Activated CD4-positive, alpha-beta T cell treated with anti-CD3 and anti-CD28 coated beads, Interleukin-2, amount 50 U/mL, for 1 hour (primary cell): ENCODE measurements at regions not wholly inside any gene's neighbourhood (a gene's known extent, or its start where the extent isn't known, plus 50 kb on each side); places are given as distances from the start of the nearest gene placed in this dataset.
"Not testable (repeated sequence)": the region's sequence is repeated elsewhere in the genome, so short reads cannot be mapped to it uniquely, and the experiment has no call there.

Source experiments
- DNase-seq: peaks from one replicate; pipeline ENCODE4 v3.0.0-alpha.2; 2020

- no peak for DNase-seq
Observed at GRCh38 chr2:34787341-34787740, 1188.2 kb upstream of the FAM98A start.

GRCh38 chr2:34785206-34785785 is 1186.2 kb upstream of the FAM98A start:
- DNase-seq, result no peak

- no peak for DNase-seq
Observed at GRCh38 chr2:34784701-34785100, 1185.6 kb upstream of the FAM98A start.

- DNase-seq, result not testable (repeated sequence)
Observed at GRCh38 chr2:34750742-34751141, 1151.6 kb upstream of the FAM98A start.

- DNase-seq, result no peak
Observed at GRCh38 chr2:34747643-34748042, 1148.5 kb upstream of the FAM98A start.

GRCh38 chr2:34738691-34739090 is 1139.6 kb upstream of the FAM98A start:
- no peak for DNase-seq

- no peak for DNase-seq
Observed at GRCh38 chr2:34737146-34737545, 1138.0 kb upstream of the FAM98A start.

GRCh38 chr2:34736482-34736881 is 1137.4 kb upstream of the FAM98A start:
- no peak for DNase-seq

- no peak for DNase-seq
Observed at GRCh38 chr2:34734662-34735061, 1135.6 kb upstream of the FAM98A start.

GRCh38 chr2:34734042-34734441 is 1134.9 kb upstream of the FAM98A start:
- no peak for DNase-seq

GRCh38 chr2:34731292-34731691 is 1132.2 kb upstream of the FAM98A start:
- DNase-seq, result no peak

- DNase-seq, result no peak
Observed at GRCh38 chr2:34729845-34730244, 1130.7 kb upstream of the FAM98A start.

- no peak for DNase-seq
Observed at GRCh38 chr2:34724107-34724506, 1125.0 kb upstream of the FAM98A start.

GRCh38 chr2:34723683-34724082 is 1124.6 kb upstream of the FAM98A start:
- DNase-seq, result no peak

GRCh38 chr2:34719206-34719605 is 1120.1 kb upstream of the FAM98A start:
- no peak for DNase-seq

GRCh38 chr2:34705551-34706247 is 1106.6 kb upstream of the FAM98A start:
- DNase-seq, result no peak

GRCh38 chr2:34703292-34703691 is 1104.2 kb upstream of the FAM98A start:
- DNase-seq, result no peak

GRCh38 chr2:34702391-34702790 is 1103.3 kb upstream of the FAM98A start:
- DNase-seq, result not testable (repeated sequence)

GRCh38 chr2:34677591-34677990 is 1078.5 kb upstream of the FAM98A start:
- not testable (repeated sequence) for DNase-seq

- DNase-seq, result not testable (repeated sequence)
Observed at GRCh38 chr2:34677119-34677531, 1078.0 kb upstream of the FAM98A start.

- no peak for DNase-seq
Observed at GRCh38 chr2:34670482-34670881, 1071.4 kb upstream of the FAM98A start.

GRCh38 chr2:34666821-34667220 is 1067.7 kb upstream of the FAM98A start:
- no peak for DNase-seq

GRCh38 chr2:34664266-34664665 is 1065.2 kb upstream of the FAM98A start:
- DNase-seq, result no peak

- DNase-seq, result no peak
Observed at GRCh38 chr2:34663314-34663713, 1064.2 kb upstream of the FAM98A start.

GRCh38 chr2:34660741-34661140 is 1061.6 kb upstream of the FAM98A start:
- no peak for DNase-seq
